Caco-2 (cell line): ENCODE measurements at regions not wholly inside any gene's neighbourhood (a gene's known extent, or its start where the extent isn't known, plus 50 kb on each side); places are given as distances from the start of the nearest gene placed in this dataset.
A peak's percentile ranks its signal among the peaks of the same experiment; 100 is the strongest.

Source experiments
- BruUV-seq: library from RNA; stranded (reverse); fragments of 400-500 nt; replicated peaks from 2 replicates; lab custom pipeline; 2021; lab: Mats Ljungman, UMichigan
- CTCF ChIA-PET: fragments of 300-600 bp; sonication (Branson Sonifier 250); formaldehyde crosslinking; loops from one replicate; lab custom pipeline; 2022; ENCODE audit warnings: antibody characterized with exemption; lab: Charles Lee
- POLR2A ChIA-PET: fragments of 300-600 bp; sonication (Branson Sonifier 250); formaldehyde crosslinking; loops from one replicate; lab custom pipeline; 2022; ENCODE audit warnings: antibody characterized with exemption; lab: Charles Lee
- DNase-seq, 2 experiments: peaks; one replicate each; pipeline versions ENCODE4 v3.0.0 to v3.0.0-alpha.2; 2020 to 2022
- H3K27me3 ChIP-seq: replicated peaks from 2 replicates; pipeline ENCODE4 v1.6.0; 2011; ENCODE audit warnings: low read length; ENCODE audit not compliant: control insufficient read depth, insufficient read depth
- H3K36me3 ChIP-seq: 2 replicates; pipeline ENCODE4 v1.5.1; 2011; ENCODE audit warnings: low read length; ENCODE audit not compliant: control insufficient read depth, insufficient read depth
- H3K4me1 ChIP-seq: fragments of 250-450 bp; sonication (Bioruptor Pico); 2 replicates; pipeline ENCODE4 v1.5.1; 2020; ENCODE audit warnings: mild to moderate bottlenecking
- H3K4me3 ChIP-seq: 2 replicates; pipeline ENCODE4 v1.5.1; 2011; ENCODE audit warnings: low read depth, mild to moderate bottlenecking, control low read depth, low read length
- H3K9me3 ChIP-seq: fragments of 250-450 bp; sonication (Bioruptor Pico); 2 replicates; pipeline ENCODE4 v1.5.1; 2020; ENCODE audit warnings: mild to moderate bottlenecking, moderate library complexity
- H3K27ac Mint-ChIP-seq: one replicate; pipeline ENCODE4 v1.8.0; 2022; ENCODE audit warnings: mixed read lengths; ENCODE audit not compliant: unreplicated experiment
- H3K27me3 Mint-ChIP-seq: one replicate; pipeline ENCODE4 v1.8.0; 2022; ENCODE audit warnings: mixed read lengths; ENCODE audit not compliant: insufficient read depth, unreplicated experiment
- H3K36me3 Mint-ChIP-seq: one replicate; pipeline ENCODE4 v1.8.0; 2022; ENCODE audit warnings: mild to moderate bottlenecking, mixed read lengths; ENCODE audit not compliant: insufficient read depth, unreplicated experiment
- H3K4me1 Mint-ChIP-seq: one replicate; pipeline ENCODE4 v1.8.0; 2022; ENCODE audit warnings: low read depth, mixed read lengths; ENCODE audit not compliant: unreplicated experiment
- H3K4me3 Mint-ChIP-seq: one replicate; pipeline ENCODE4 v1.8.0; 2022; ENCODE audit warnings: mild to moderate bottlenecking, moderate library complexity, mixed read lengths; ENCODE audit not compliant: unreplicated experiment
- H3K9me3 Mint-ChIP-seq: one replicate; pipeline ENCODE4 v1.8.0; 2022; ENCODE audit warnings: mixed read lengths; ENCODE audit not compliant: unreplicated experiment
- CTCF ChIP-seq, 2 experiments: fragments of 200-600 bp in 1 of 2; IDR thresholded peaks; 1 replicate in 1 of 2; 2 replicates in 1 of 2; pipeline versions ENCODE4 v1.5.1 to v1.8.0; 2011 to 2022; ENCODE audit warnings: antibody characterized with exemption in 1 of 2, control low read depth in 1 of 2, inconsistent platforms in 1 of 2, low read depth in 1 of 2, low read length in 1 of 2, mild to moderate bottlenecking in 1 of 2, moderate library complexity in 1 of 2; ENCODE audit not compliant: insufficient read depth in 1 of 2, severe bottlenecking in 1 of 2, unreplicated experiment in 1 of 2
- intact Hi-C: fragments of 100-400 bp; cut with micrococcal nuclease; formaldehyde crosslinking; loops from one replicate; pipeline ENCODE4 v1.10.0; 2022; ENCODE audit not compliant: unreplicated experiment

- no peaks in the 10 kb centered on the region for H3K36me3 Mint-ChIP-seq
Observed at GRCh38 chr12:127290251-127290650, 976.7 kb upstream of the TMEM132C start.

GRCh38 chr12:127292736-127293135 lies 974.2 kb upstream of the TMEM132C start:
- ChIA-PET CTCF (interaction anchor here (0.6 kb wide), 1 partner anchor 123 kb away, joined by 4 read pairs; no protein-coding TSS in a partner anchor), POLR2A (no interaction called here)
- Histone ChIP-seq H3K4me1 (no peaks in the 10 kb centered on the region), H3K4me3 (no peak overlapping the region), H3K36me3 (no peaks in the 10 kb centered on the region), H3K27me3 (no peaks in the 10 kb centered on the region), H3K9me3 (no peaks in the 10 kb centered on the region)
- Mint-ChIP-seq H3K27ac (no peak overlapping the region), H3K27me3 (no peaks in the 10 kb centered on the region), H3K36me3 (no peaks in the 10 kb centered on the region), H3K4me3 (no peak overlapping the region), H3K4me1 (no peaks in the 10 kb centered on the region), H3K9me3 (no peaks in the 10 kb centered on the region)
- no peak for TF ChIP-seq CTCF (IDR thresholded peaks at IDR 0.05; ENCODE audit: insufficient read depth in 1 of 2, low read depth in 1 of 2, low read length in 1 of 2, severe bottlenecking in 1 of 2, unreplicated experiment in 1 of 2)
- intact Hi-C loops, result loop anchor here (1.0 kb wide), 1 partner anchor 184 kb away; no protein-coding TSS in a partner anchor
- no peak for DNase-seq
- BruUV-seq, result no TSS peak

More at GRCh38 chr12:127290251-127290650, 976.7 kb upstream of the TMEM132C start:
- H3K4me1 Mint-ChIP-seq, result no peaks in the 10 kb centered on the region
- DNase-seq, result no peak
- ChIA-PET POLR2A (no interaction called here), CTCF (no interaction called here)
- Histone ChIP-seq H3K4me1 (no peaks in the 10 kb centered on the region), H3K36me3 (no peaks in the 10 kb centered on the region), H3K4me3 (no peak overlapping the region), H3K9me3 (no peaks in the 10 kb centered on the region), H3K27me3 (no peaks in the 10 kb centered on the region)
- H3K27me3 Mint-ChIP-seq, result peaks cover 3% of the 10 kb centered on the region
- intact Hi-C loops, result no loop called here
- no peak overlapping the region for H3K27ac Mint-ChIP-seq
- BruUV-seq, result no TSS peak
- TF ChIP-seq CTCF (IDR thresholded peaks at IDR 0.05; ENCODE audit: insufficient read depth in 1 of 2, low read depth in 1 of 2, low read length in 1 of 2, severe bottlenecking in 1 of 2, unreplicated experiment in 1 of 2), result no peak
- no peaks in the 10 kb centered on the region for H3K9me3 Mint-ChIP-seq
- H3K4me3 Mint-ChIP-seq, result no peak overlapping the region

- intact Hi-C loops, result loop anchor here (1.0 kb wide), 1 partner anchor 185 kb away; no protein-coding TSS in a partner anchor
- Histone ChIP-seq H3K4me3 (no peak overlapping the region), H3K36me3 (no peaks in the 10 kb centered on the region), H3K9me3 (no peaks in the 10 kb centered on the region), H3K4me1 (no peaks in the 10 kb centered on the region), H3K27me3 (no peaks in the 10 kb centered on the region)
- no peaks in the 10 kb centered on the region for H3K9me3 Mint-ChIP-seq
- H3K27ac Mint-ChIP-seq, result no peak overlapping the region
- TF ChIP-seq CTCF (IDR thresholded peaks at IDR 0.05; ENCODE audit: insufficient read depth in 1 of 2, low read depth in 1 of 2, low read length in 1 of 2, severe bottlenecking in 1 of 2, unreplicated experiment in 1 of 2), result peak; percentile 61 to 65
- no peak overlapping the region for H3K4me3 Mint-ChIP-seq
- ChIA-PET CTCF (interaction anchor here (0.6 to 1.0 kb wide), 2 partner anchors 124 to 185 kb away, joined by 4 to 5 read pairs; no protein-coding TSS in a partner anchor), POLR2A (no interaction called here)
- no peaks in the 10 kb centered on the region for H3K27me3 Mint-ChIP-seq
- H3K4me1 Mint-ChIP-seq, result no peaks in the 10 kb centered on the region
- peak; percentile 44 to 59 for DNase-seq
- no TSS peak for BruUV-seq
- H3K36me3 Mint-ChIP-seq, result no peaks in the 10 kb centered on the region
Observed at GRCh38 chr12:127293507-127294310, 973.3 kb upstream of the TMEM132C start.
